Thymus (tissue), 11 donors: ENCODE measurements at regions not wholly inside any gene's neighbourhood (a gene's known extent, or its start where the extent isn't known, plus 50 kb on each side); places are given as distances from the start of the nearest gene placed in this dataset.

ENCODE experiments used
- DNase-seq, 9 donors: peaks; one replicate each; pipeline ENCODE4 v3.0.0-alpha.2; 2013; ENCODE audit warnings: low spot score in 9 of 9, low read depth in 6 of 9, missing footprints in 1 of 9
- H3K27ac ChIP-seq, 2 donors: one replicate each; pipeline ENCODE4 v1.5.1; 2013; ENCODE audit warnings: control low read depth in 1 of 2, low read depth in 1 of 2, low read length in 1 of 2, mild to moderate bottlenecking in 1 of 2, moderate library complexity in 1 of 2
- H3K27me3 ChIP-seq, 2 donors: one replicate each; pipeline ENCODE4 v1.5.1; 2013; ENCODE audit warnings: low read length in 1 of 2; ENCODE audit not compliant: control insufficient read depth in 2 of 2, insufficient read depth in 1 of 2
- H3K36me3 ChIP-seq, 2 donors: one replicate each; pipeline ENCODE4 v1.5.1; 2013; ENCODE audit warnings: low read length in 1 of 2, mild to moderate bottlenecking in 1 of 2, moderate library complexity in 1 of 2; ENCODE audit not compliant: control insufficient read depth in 2 of 2, insufficient read depth in 2 of 2
- H3K4me1 ChIP-seq, 2 donors: one replicate each; pipeline ENCODE4 v1.5.1; 2013; ENCODE audit warnings: low read length in 2 of 2; ENCODE audit not compliant: control insufficient read depth in 2 of 2, insufficient read depth in 2 of 2
- H3K4me3 ChIP-seq, 2 donors: one replicate each; pipeline ENCODE4 v1.5.1; 2013; ENCODE audit warnings: low read length in 2 of 2, control low read depth in 1 of 2, mild to moderate bottlenecking in 1 of 2
- H3K9me3 ChIP-seq, 2 donors: one replicate each; pipeline ENCODE4 v1.5.1; 2013; ENCODE audit warnings: low read length in 1 of 2, mild to moderate bottlenecking in 1 of 2; ENCODE audit not compliant: control insufficient read depth in 2 of 2, insufficient read depth in 1 of 2
- WGBS: extraction: QIAGEN DNeasy Blood & Tissue Kit; methylation state at CpG from one replicate; pipeline ENCODE4 v1.1.7; 2013; 5-methylcytosine and 5-hydroxymethylcytosine counted together
- donor health status: healthy.

GRCh38 chr15:39183164-39183881 lies 397.6 kb upstream of the THBS1 start:
- 96% methylated on average over 1 of the region's 1 CpG for WGBS
- H3K27me3 ChIP-seq = no peaks in the 10 kb centered on the region
- no peak overlapping the region for H3K27ac ChIP-seq
- no peaks in the 10 kb centered on the region for H3K9me3 ChIP-seq
- H3K4me1 ChIP-seq = no peaks in the 10 kb centered on the region
- no peak overlapping the region for H3K4me3 ChIP-seq
- H3K36me3 ChIP-seq = no peaks in the 10 kb centered on the region
- no peak for DNase-seq

- Histone ChIP-seq H3K9me3 (no peaks in the 10 kb centered on the region), H3K27me3 (no peaks in the 10 kb centered on the region), H3K36me3 (no peaks in the 10 kb centered on the region), H3K4me3 (no peak overlapping the region), H3K4me1 (no peaks in the 10 kb centered on the region), H3K27ac (no peak overlapping the region)
- WGBS = 93% methylated on average over 4 of the region's 4 CpGs
- DNase-seq = no peak
Observed at GRCh38 chr15:39184701-39185390, 396.0 kb upstream of the THBS1 start.

GRCh38 chr15:39188314-39188713 lies 392.6 kb upstream of the THBS1 start:
- no peak overlapping the region for H3K4me3 ChIP-seq
- H3K9me3 ChIP-seq = no peaks in the 10 kb centered on the region
- H3K36me3 ChIP-seq = no peaks in the 10 kb centered on the region
- no peak overlapping the region for H3K27ac ChIP-seq
- no peak for DNase-seq
- H3K27me3 ChIP-seq = no peaks in the 10 kb centered on the region
- WGBS = 82% methylated on average over 1 of the region's 1 CpG
- H3K4me1 ChIP-seq = no peaks in the 10 kb centered on the region

- 85% methylated on average over 3 of the region's 3 CpGs for WGBS
Observed at GRCh38 chr15:39188930-39189329, 391.9 kb upstream of the THBS1 start.

GRCh38 chr15:39191871-39192291 lies 389.0 kb upstream of the THBS1 start:
- no peak for DNase-seq
- Histone ChIP-seq H3K27me3 (no peaks in the 10 kb centered on the region), H3K27ac (no peak overlapping the region), H3K4me1 (no peaks in the 10 kb centered on the region), H3K36me3 (no peaks in the 10 kb centered on the region), H3K4me3 (no peak overlapping the region), H3K9me3 (no peaks in the 10 kb centered on the region)

More at GRCh38 chr15:39188930-39189329, 391.9 kb upstream of the THBS1 start:
- DNase-seq = no peak
- no peak overlapping the region for H3K27ac ChIP-seq
- H3K4me3 ChIP-seq = no peak overlapping the region
- no peaks in the 10 kb centered on the region for H3K27me3 ChIP-seq
- H3K4me1 ChIP-seq = no peaks in the 10 kb centered on the region
- no peaks in the 10 kb centered on the region for H3K9me3 ChIP-seq
- no peaks in the 10 kb centered on the region for H3K36me3 ChIP-seq

- Histone ChIP-seq H3K9me3 (no peaks in the 10 kb centered on the region), H3K27me3 (no peaks in the 10 kb centered on the region), H3K36me3 (no peaks in the 10 kb centered on the region), H3K4me1 (no peaks in the 10 kb centered on the region), H3K4me3 (no peak overlapping the region), H3K27ac (no peak overlapping the region)
- DNase-seq = no peak
- 94% methylated on average over 3 of the region's 3 CpGs for WGBS
Observed at GRCh38 chr15:39192351-39192750, 388.5 kb upstream of the THBS1 start.

GRCh38 chr15:39192979-39193560 lies 387.8 kb upstream of the THBS1 start:
- DNase-seq = no peak
- Histone ChIP-seq H3K27ac (no peak overlapping the region), H3K36me3 (no peaks in the 10 kb centered on the region), H3K27me3 (no peaks in the 10 kb centered on the region), H3K9me3 (no peaks in the 10 kb centered on the region), H3K4me1 (no peaks in the 10 kb centered on the region), H3K4me3 (no peak overlapping the region)
- 97% methylated on average over 3 of the region's 3 CpGs for WGBS

GRCh38 chr15:39193611-39194010 lies 387.3 kb upstream of the THBS1 start:
- Histone ChIP-seq H3K9me3 (no peaks in the 10 kb centered on the region), H3K4me1 (no peaks in the 10 kb centered on the region), H3K27me3 (no peaks in the 10 kb centered on the region), H3K27ac (no peak overlapping the region), H3K4me3 (no peak overlapping the region), H3K36me3 (no peaks in the 10 kb centered on the region)
- no peak for DNase-seq
- 100% methylated on average over 2 of the region's 2 CpGs for whole genome bisulfite sequencing

- Histone ChIP-seq H3K27me3 (no peaks in the 10 kb centered on the region), H3K9me3 (no peaks in the 10 kb centered on the region), H3K4me3 (no peak overlapping the region), H3K4me1 (no peaks in the 10 kb centered on the region), H3K36me3 (no peaks in the 10 kb centered on the region), H3K27ac (no peak overlapping the region)
- WGBS = 93% methylated on average over 2 of the region's 2 CpGs
- DNase-seq = no peak
Observed at GRCh38 chr15:39194106-39194830, 386.6 kb upstream of the THBS1 start.
